ENCODE measurements at regions not wholly inside any gene's neighbourhood (a gene's known extent, or its start where the extent isn't known, plus 50 kb on each side); places are given as distances from the start of the nearest gene placed in this dataset.

DNA sequence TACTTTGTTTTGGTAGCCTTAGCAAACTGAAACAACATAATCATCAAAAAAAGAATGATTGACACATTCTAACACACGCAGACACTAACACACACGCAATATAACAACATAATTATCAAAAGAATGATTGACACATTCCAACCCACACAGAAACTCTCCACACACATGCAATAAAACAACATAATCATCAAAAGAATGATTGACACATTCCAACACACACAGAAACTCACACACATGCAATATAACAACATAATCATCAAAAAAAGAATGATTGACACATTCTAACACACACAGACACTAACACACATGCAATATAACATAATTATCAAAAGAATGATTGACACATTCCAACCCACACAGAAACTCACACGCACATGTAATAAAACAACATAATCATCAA is 172.4 kb downstream of the THBS2 start:
- H2AFZ ChIP-seq (ENCODE audit: low read depth, low read length), result no peak overlapping the region
- no peaks in the 10 kb centered on the region for H3K79me2 ChIP-seq (ENCODE audit: insufficient read depth, low read length)
- DNase-seq (no peak), ATAC-seq (ENCODE audit: insufficient read depth, low read depth) (no peak)
- no peak overlapping the region for H3K27ac ChIP-seq (ENCODE audit: low read length)
- no peaks in the 10 kb centered on the region for H3K9me3 ChIP-seq (ENCODE audit: insufficient read depth, low read length, severe bottlenecking)
- H3K4me2 ChIP-seq (ENCODE audit: insufficient read depth, low read length), result no peak overlapping the region
- no peak overlapping the region for H3K4me3 ChIP-seq (ENCODE audit: low read depth in 1 of 2, low read length in 2 of 2)
- H3K4me1 ChIP-seq (ENCODE audit: insufficient read depth, low read length), result no peaks in the 10 kb centered on the region
- no peaks in the 10 kb centered on the region for H3K36me3 ChIP-seq (ENCODE audit: insufficient read depth, low read length)
- H3K9ac ChIP-seq (ENCODE audit: low read depth, low read length), result no peak overlapping the region
- TF ChIP-seq EZH2 (IDR thresholded peaks at IDR 0.05; ENCODE audit: borderline replicate concordance, low read depth, low read length, severe bottlenecking), result no peak
- TF ChIP-seq, protein P1, sequence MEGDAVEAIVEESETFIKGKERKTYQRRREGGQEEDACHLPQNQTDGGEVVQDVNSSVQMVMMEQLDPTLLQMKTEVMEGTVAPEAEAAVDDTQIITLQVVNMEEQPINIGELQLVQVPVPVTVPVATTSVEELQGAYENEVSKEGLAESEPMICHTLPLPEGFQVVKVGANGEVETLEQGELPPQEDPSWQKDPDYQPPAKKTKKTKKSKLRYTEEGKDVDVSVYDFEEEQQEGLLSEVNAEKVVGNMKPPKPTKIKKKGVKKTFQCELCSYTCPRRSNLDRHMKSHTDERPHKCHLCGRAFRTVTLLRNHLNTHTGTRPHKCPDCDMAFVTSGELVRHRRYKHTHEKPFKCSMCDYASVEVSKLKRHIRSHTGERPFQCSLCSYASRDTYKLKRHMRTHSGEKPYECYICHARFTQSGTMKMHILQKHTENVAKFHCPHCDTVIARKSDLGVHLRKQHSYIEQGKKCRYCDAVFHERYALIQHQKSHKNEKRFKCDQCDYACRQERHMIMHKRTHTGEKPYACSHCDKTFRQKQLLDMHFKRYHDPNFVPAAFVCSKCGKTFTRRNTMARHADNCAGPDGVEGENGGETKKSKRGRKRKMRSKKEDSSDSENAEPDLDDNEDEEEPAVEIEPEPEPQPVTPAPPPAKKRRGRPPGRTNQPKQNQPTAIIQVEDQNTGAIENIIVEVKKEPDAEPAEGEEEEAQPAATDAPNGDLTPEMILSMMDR (IDR thresholded peaks at IDR 0.05; ENCODE audit: borderline replicate concordance, extremely low read depth, low read length, poor library complexity, severe bottlenecking), result no peak
- H4K20me1 ChIP-seq (ENCODE audit: insufficient read depth, low read length), result no peaks in the 10 kb centered on the region
- no peaks in the 10 kb centered on the region for H3K27me3 ChIP-seq (ENCODE audit: insufficient read depth, low read length, poor library complexity)

DNA sequence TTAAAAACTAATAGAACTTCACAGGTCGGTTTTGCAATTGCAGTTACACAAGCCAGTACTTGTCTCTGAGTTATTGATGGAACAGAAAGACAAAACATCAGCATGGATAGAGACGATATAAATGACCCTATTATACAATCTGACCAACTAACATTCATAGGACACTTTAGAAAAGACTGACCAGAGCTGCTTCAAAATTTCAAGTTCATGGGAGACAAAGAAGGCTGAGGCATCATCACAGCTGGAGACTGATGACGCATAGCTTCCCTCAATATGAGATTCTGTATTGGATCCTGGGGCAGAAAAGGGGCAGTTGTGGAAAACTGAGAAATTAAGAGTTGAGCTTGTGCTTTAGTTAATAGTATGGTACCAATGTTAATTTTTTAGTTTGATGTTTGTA is 174.0 kb downstream of the THBS2 start:
- Histone ChIP-seq H3K4me2 (ENCODE audit: insufficient read depth, low read length) (no peak overlapping the region), H3K9ac (ENCODE audit: low read depth, low read length) (no peak overlapping the region), H3K4me1 (ENCODE audit: insufficient read depth, low read length) (no peaks in the 10 kb centered on the region), H3K27ac (ENCODE audit: low read length) (no peak overlapping the region), H2AFZ (ENCODE audit: low read depth, low read length) (no peak overlapping the region), H3K9me3 (ENCODE audit: insufficient read depth, low read length, severe bottlenecking) (no peaks in the 10 kb centered on the region), H3K79me2 (ENCODE audit: insufficient read depth, low read length) (no peaks in the 10 kb centered on the region), H3K36me3 (ENCODE audit: insufficient read depth, low read length) (no peaks in the 10 kb centered on the region), H4K20me1 (ENCODE audit: insufficient read depth, low read length) (no peaks in the 10 kb centered on the region), H3K27me3 (ENCODE audit: insufficient read depth, low read length, poor library complexity) (no peaks in the 10 kb centered on the region), H3K4me3 (ENCODE audit: low read depth in 1 of 2, low read length in 2 of 2) (no peak overlapping the region)
- no peak for TF ChIP-seq EZH2 (IDR thresholded peaks at IDR 0.05; ENCODE audit: borderline replicate concordance, low read depth, low read length, severe bottlenecking)
- TF ChIP-seq, protein P1 (IDR thresholded peaks at IDR 0.05; ENCODE audit: borderline replicate concordance, extremely low read depth, low read length, poor library complexity, severe bottlenecking), result no peak
- ATAC-seq (ENCODE audit: insufficient read depth, low read depth), result no peak
- no peak for DNase-seq

DNA sequence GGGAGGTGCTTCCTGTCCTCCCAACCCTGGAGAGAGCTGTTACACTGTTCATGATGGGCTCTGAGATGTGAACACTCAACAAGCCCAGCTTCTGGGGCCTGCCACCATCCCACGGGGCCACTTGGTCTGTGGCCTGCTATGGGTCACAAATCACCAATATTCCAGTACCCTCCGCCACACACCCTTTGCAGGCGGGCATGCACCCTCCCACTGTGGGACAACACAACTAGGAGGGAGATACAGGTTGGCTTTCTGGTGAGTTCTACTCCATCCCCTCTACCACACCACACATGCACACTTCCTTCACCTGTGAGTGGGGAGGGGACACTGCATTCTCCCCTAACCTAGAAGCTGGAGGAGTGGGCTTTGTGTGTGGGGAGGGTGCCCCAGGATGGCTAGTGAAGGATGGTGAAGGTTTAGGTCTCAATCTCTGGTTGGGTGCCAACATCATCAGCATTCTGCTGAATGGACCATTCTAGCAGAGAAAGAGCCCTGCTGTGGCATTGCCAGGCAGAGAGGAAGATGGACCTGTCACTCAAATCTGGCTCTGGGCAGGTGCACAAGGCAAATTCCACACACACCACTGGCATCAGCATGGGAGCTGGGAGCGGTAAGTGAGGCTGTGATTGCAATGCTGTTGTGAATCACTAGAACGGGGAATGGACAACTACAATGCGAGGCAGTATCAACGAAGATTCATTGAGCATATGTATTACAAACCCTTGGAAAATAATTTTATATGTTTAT is 175.1 kb downstream of the THBS2 start:
- Histone ChIP-seq H3K27me3 (ENCODE audit: insufficient read depth, low read length, poor library complexity) (no peaks in the 10 kb centered on the region), H3K9ac (ENCODE audit: low read depth, low read length) (no peak overlapping the region), H2AFZ (ENCODE audit: low read depth, low read length) (no peak overlapping the region), H3K36me3 (ENCODE audit: insufficient read depth, low read length) (no peaks in the 10 kb centered on the region), H3K79me2 (ENCODE audit: insufficient read depth, low read length) (no peaks in the 10 kb centered on the region), H3K4me1 (ENCODE audit: insufficient read depth, low read length) (no peaks in the 10 kb centered on the region), H3K4me2 (ENCODE audit: insufficient read depth, low read length) (no peak overlapping the region), H3K27ac (ENCODE audit: low read length) (no peak overlapping the region), H3K4me3 (ENCODE audit: low read depth in 1 of 2, low read length in 2 of 2) (no peak overlapping the region), H4K20me1 (ENCODE audit: insufficient read depth, low read length) (no peaks in the 10 kb centered on the region), H3K9me3 (ENCODE audit: insufficient read depth, low read length, severe bottlenecking) (no peaks in the 10 kb centered on the region)
- TF ChIP-seq, protein P1 (IDR thresholded peaks at IDR 0.05; ENCODE audit: borderline replicate concordance, extremely low read depth, low read length, poor library complexity, severe bottlenecking), result no peak
- no peak for TF ChIP-seq EZH2 (IDR thresholded peaks at IDR 0.05; ENCODE audit: borderline replicate concordance, low read depth, low read length, severe bottlenecking)
- no peak for ATAC-seq (ENCODE audit: insufficient read depth, low read depth)
- no peak for DNase-seq
